ENCODE measurements at regions not wholly inside any gene's neighbourhood (a gene's known extent, or its start where the extent isn't known, plus 50 kb on each side); places are given as distances from the start of the nearest gene placed in this dataset.

DNA sequence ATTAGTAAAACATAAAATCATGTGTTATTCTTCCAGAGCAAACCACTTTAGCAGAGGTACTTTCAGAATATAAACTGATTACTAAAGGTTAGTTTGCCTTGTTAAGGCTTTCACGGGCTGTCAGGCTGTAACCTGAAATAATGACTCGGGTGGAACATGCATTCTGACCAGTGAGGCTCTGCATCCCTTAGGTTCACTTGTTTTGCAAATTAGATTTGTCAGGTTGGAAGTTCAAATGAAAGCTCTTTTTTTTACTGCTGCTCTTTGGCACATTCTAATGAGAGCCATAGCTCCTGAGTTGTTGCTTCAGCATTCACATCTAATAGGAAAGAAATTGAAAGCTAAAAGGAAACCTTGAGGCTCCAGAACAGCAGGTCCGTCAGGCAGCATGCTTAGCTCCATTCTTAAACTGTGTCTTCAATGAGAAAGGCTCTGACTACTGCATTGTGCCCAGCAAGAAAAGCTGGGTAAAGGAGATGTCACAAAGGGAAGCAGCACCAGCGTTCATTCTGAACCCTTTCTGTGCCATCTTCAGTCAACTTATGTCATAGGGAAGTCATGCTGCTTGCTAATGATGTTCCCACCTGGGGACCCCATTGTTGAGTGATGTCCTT is 445.5 kb upstream of the FBXO33 start:
- H2BK120ac ChIP-seq (ENCODE audit: low read depth, low read length, poor library complexity, severe bottlenecking) = no peak overlapping the region
- no peak overlapping the region for H3K4ac ChIP-seq (ENCODE audit: low read depth, low read length)
- H3K9me3 ChIP-seq (ENCODE audit: control insufficient read depth, low read depth, low read length) = no peaks in the 10 kb centered on the region
- no peak for DNase-seq
- peaks cover 14% of the 10 kb centered on the region; the same call in 1 of the 2 replicates for H3K4me1 ChIP-seq (ENCODE audit: insufficient read depth, low read length)
- no peak overlapping the region for H3K14ac ChIP-seq (ENCODE audit: insufficient read depth, low read length)
- H2BK12ac ChIP-seq (ENCODE audit: insufficient read length, low read depth, low read length) = no peak overlapping the region
- no peak overlapping the region for H3K56ac ChIP-seq (ENCODE audit: insufficient read length, low read depth, low read length)
- no peak overlapping the region for H4K5ac ChIP-seq (ENCODE audit: insufficient read length, low read depth, low read length)
- no peak overlapping the region for H4K8ac ChIP-seq (replicated peaks; ENCODE audit: insufficient read length, low read depth, low read length)
- H3T11ph ChIP-seq (ENCODE audit: low read length) = no peak overlapping the region
- no peak overlapping the region for H3K27ac Mint-ChIP-seq
- no peak overlapping the region for H2BK15ac ChIP-seq (ENCODE audit: low read depth, low read length)
- peaks cover 11 to 12% of the 10 kb centered on the region in 2 experiments for H3K4me1 Mint-ChIP-seq
- no peak overlapping the region for H2AK5ac ChIP-seq (ENCODE audit: insufficient read length, low read length)
- no CpG with 5 or more reads among the region's 4 CpGs for WGBS (ENCODE audit: extremely low coverage, insufficient read length, low lambda C conversion rate)
- H2BK20ac ChIP-seq (ENCODE audit: low read depth, low read length, poor library complexity, severe bottlenecking) = no peak overlapping the region
- H3K79me2 ChIP-seq (ENCODE audit: insufficient read depth, low read length) = no peaks in the 10 kb centered on the region
- no peaks in the 10 kb centered on the region for H3K27me3 ChIP-seq (ENCODE audit: insufficient read depth, low read length)
- H3K4me3 Mint-ChIP-seq = no peak overlapping the region
- H3K36me3 Mint-ChIP-seq (ENCODE audit: insufficient read depth in 1 of 3, low read depth in 3 of 3) = no peaks in the 10 kb centered on the region
- no peaks in the 10 kb centered on the region for H3K9me3 Mint-ChIP-seq
- H4K91ac ChIP-seq (ENCODE audit: insufficient read length, low read depth, low read length) = no peak overlapping the region
- H2AFZ ChIP-seq (ENCODE audit: low read length) = no peak overlapping the region
- H3K9ac ChIP-seq (ENCODE audit: extremely low read depth, insufficient read length, low read length) = no peak overlapping the region
- H3K23ac ChIP-seq (ENCODE audit: insufficient read length, low read depth, low read length) = no peak overlapping the region
- H3K27me3 Mint-ChIP-seq (ENCODE audit: low read depth) = no peaks in the 10 kb centered on the region
- no peak overlapping the region for H3K4me2 ChIP-seq (ENCODE audit: insufficient read depth, insufficient read length, low read length)
- TF ChIP-seq, protein P1, sequence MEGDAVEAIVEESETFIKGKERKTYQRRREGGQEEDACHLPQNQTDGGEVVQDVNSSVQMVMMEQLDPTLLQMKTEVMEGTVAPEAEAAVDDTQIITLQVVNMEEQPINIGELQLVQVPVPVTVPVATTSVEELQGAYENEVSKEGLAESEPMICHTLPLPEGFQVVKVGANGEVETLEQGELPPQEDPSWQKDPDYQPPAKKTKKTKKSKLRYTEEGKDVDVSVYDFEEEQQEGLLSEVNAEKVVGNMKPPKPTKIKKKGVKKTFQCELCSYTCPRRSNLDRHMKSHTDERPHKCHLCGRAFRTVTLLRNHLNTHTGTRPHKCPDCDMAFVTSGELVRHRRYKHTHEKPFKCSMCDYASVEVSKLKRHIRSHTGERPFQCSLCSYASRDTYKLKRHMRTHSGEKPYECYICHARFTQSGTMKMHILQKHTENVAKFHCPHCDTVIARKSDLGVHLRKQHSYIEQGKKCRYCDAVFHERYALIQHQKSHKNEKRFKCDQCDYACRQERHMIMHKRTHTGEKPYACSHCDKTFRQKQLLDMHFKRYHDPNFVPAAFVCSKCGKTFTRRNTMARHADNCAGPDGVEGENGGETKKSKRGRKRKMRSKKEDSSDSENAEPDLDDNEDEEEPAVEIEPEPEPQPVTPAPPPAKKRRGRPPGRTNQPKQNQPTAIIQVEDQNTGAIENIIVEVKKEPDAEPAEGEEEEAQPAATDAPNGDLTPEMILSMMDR (conservative IDR thresholded peaks at IDR 0.05) = no peak
- H4K20me1 ChIP-seq (ENCODE audit: control insufficient read depth, insufficient read depth, insufficient read length) = no peaks in the 10 kb centered on the region
- no peak overlapping the region for H3K18ac ChIP-seq (ENCODE audit: insufficient read length, low read depth, low read length)
- H3K79me1 ChIP-seq (ENCODE audit: insufficient read depth, low read depth, low read length, poor library complexity, severe bottlenecking) = no peaks in the 10 kb centered on the region
- H3K27ac ChIP-seq (ENCODE audit: insufficient read length, low read depth, low read length) = no peak overlapping the region
- H2BK5ac ChIP-seq (ENCODE audit: insufficient read length, low read length) = no peak overlapping the region
- H3K23me2 ChIP-seq (ENCODE audit: insufficient read length, low read depth, low read length, poor library complexity, severe bottlenecking) = no peaks in the 10 kb centered on the region
